MCF 10A (cell line): ENCODE measurements at regions not wholly inside any gene's neighbourhood (a gene's known extent, or its start where the extent isn't known, plus 50 kb on each side); places are given as distances from the start of the nearest gene placed in this dataset.

ENCODE experiments used
- BruUV-seq: library from RNA; stranded (reverse); fragments of 400-500 nt; replicated peaks from 2 replicates; lab custom pipeline; 2021; lab: Mats Ljungman, UMichigan
- CTCF ChIA-PET: fragments of 300-600 bp; sonication (Branson Sonifier 250); formaldehyde crosslinking; extraction: SDS; loops from one replicate; lab custom pipeline; 2021; ENCODE audit warnings: antibody characterized with exemption, inconsistent platforms; lab: Yijun Ruan, JAX
- POLR2A ChIA-PET: fragments of 300-600, 350-650 bp; sonication (Branson Sonifier 250); formaldehyde crosslinking; extraction: SDS; loops from one replicate; lab custom pipeline; 2020; ENCODE audit warnings: antibody characterized with exemption, inconsistent platforms; lab: Yijun Ruan, JAX
- DNase-seq: peaks from one replicate; pipeline ENCODE4 v3.0.0-alpha.2; 2018; ENCODE audit not compliant: unreplicated experiment
- H3K27ac Mint-ChIP-seq: one replicate; pipeline ENCODE4 v1.8.0; 2022; ENCODE audit warnings: mild to moderate bottlenecking, low read depth, mixed read lengths; ENCODE audit not compliant: unreplicated experiment
- H3K27me3 Mint-ChIP-seq: one replicate; pipeline ENCODE4 v1.8.0; 2022; ENCODE audit warnings: mixed read lengths; ENCODE audit not compliant: insufficient read depth, unreplicated experiment
- H3K36me3 Mint-ChIP-seq: one replicate; pipeline ENCODE4 v1.8.0; 2022; ENCODE audit warnings: mild to moderate bottlenecking, moderate library complexity, mixed read lengths; ENCODE audit not compliant: insufficient read depth, unreplicated experiment
- H3K4me1 Mint-ChIP-seq: one replicate; pipeline ENCODE4 v1.8.0; 2022; ENCODE audit warnings: mixed read lengths; ENCODE audit not compliant: insufficient read depth, unreplicated experiment
- H3K4me3 Mint-ChIP-seq: one replicate; pipeline ENCODE4 v1.8.0; 2022; ENCODE audit warnings: mild to moderate bottlenecking, moderate library complexity, mixed read lengths; ENCODE audit not compliant: unreplicated experiment
- H3K9me3 Mint-ChIP-seq: one replicate; pipeline ENCODE4 v1.8.0; 2022; ENCODE audit warnings: mixed read lengths; ENCODE audit not compliant: unreplicated experiment
- CTCF ChIP-seq: fragments of 200-600 bp; IDR thresholded peaks from one replicate; pipeline ENCODE4 v1.8.0; 2022; ENCODE audit warnings: antibody characterized with exemption, mild to moderate bottlenecking; ENCODE audit not compliant: unreplicated experiment
- intact Hi-C: fragments of 100-400 bp; cut with micrococcal nuclease; formaldehyde crosslinking; loops from 2 replicates; pipeline ENCODE4 v1.14.1; 2022

- POLR2A ChIA-PET: no interaction called here
- intact Hi-C loops: no loop called here
- no peak for TF ChIP-seq CTCF
These were observed 50.0 kb downstream of the SOD2 start for GRCh38 chr6:159642995-159643394.

GRCh38 chr6:159642481-159642880 lies 50.6 kb downstream of the SOD2 start:
- intact Hi-C loops: no loop called here
- peaks cover 15% of the 10 kb centered on the region for H3K4me1 Mint-ChIP-seq
- BruUV-seq: no TSS peak
- DNase-seq: no peak
- TF ChIP-seq CTCF: no peak
- H3K4me3 Mint-ChIP-seq: no peak overlapping the region
- no peaks in the 10 kb centered on the region for H3K27me3 Mint-ChIP-seq
- no peak overlapping the region for H3K27ac Mint-ChIP-seq
- ChIA-PET CTCF (interaction anchor here (0.5 to 3.6 kb wide), 2 partner anchors 13 to 319 kb away, joined by 3 to 24 read pairs; no protein-coding TSS in a partner anchor), POLR2A (no interaction called here)
- peaks cover 18% of the 10 kb centered on the region for H3K36me3 Mint-ChIP-seq
- H3K9me3 Mint-ChIP-seq: no peaks in the 10 kb centered on the region

More at GRCh38 chr6:159642995-159643394, 50.0 kb downstream of the SOD2 start:
- H3K9me3 Mint-ChIP-seq: no peaks in the 10 kb centered on the region
- no peaks in the 10 kb centered on the region for H3K27me3 Mint-ChIP-seq
- no TSS peak for BruUV-seq
- peaks cover 15% of the 10 kb centered on the region for H3K4me1 Mint-ChIP-seq
- no peak overlapping the region for H3K4me3 Mint-ChIP-seq
- CTCF ChIA-PET: interaction anchor here (0.5 to 3.6 kb wide), 4 partner anchors 12 to 320 kb away, joined by 3 to 24 read pairs (median 3); partner anchors contain the start of gene TCP1
- no peak for DNase-seq
- H3K36me3 Mint-ChIP-seq: peaks cover 18% of the 10 kb centered on the region
- no peak overlapping the region for H3K27ac Mint-ChIP-seq

- no peak for DNase-seq
- intact Hi-C loops: no loop called here
- ChIA-PET CTCF (interaction anchor here (0.6 to 3.6 kb wide), 3 partner anchors 14 to 467 kb away, joined by 3 to 24 read pairs (median 4); no protein-coding TSS in a partner anchor), POLR2A (interaction anchor here (0.6 kb wide), 1 partner anchor 19 kb away, joined by 3 read pairs; no protein-coding TSS in a partner anchor)
- peaks cover 9% of the 10 kb centered on the region for H3K4me1 Mint-ChIP-seq
- no peak for TF ChIP-seq CTCF
- BruUV-seq: no TSS peak
- peaks cover 18% of the 10 kb centered on the region for H3K36me3 Mint-ChIP-seq
- no peak overlapping the region for H3K27ac Mint-ChIP-seq
- H3K9me3 Mint-ChIP-seq: no peaks in the 10 kb centered on the region
- no peaks in the 10 kb centered on the region for H3K27me3 Mint-ChIP-seq
- H3K4me3 Mint-ChIP-seq: no peak overlapping the region
These were observed 52.1 kb downstream of the SOD2 start for GRCh38 chr6:159640722-159641482.

- H3K27ac Mint-ChIP-seq: no peak overlapping the region
- DNase-seq: no peak
- H3K9me3 Mint-ChIP-seq: no peaks in the 10 kb centered on the region
- no peaks in the 10 kb centered on the region for H3K27me3 Mint-ChIP-seq
- H3K4me1 Mint-ChIP-seq: peaks cover 4% of the 10 kb centered on the region
- CTCF ChIA-PET: interaction anchor here (3.6 kb wide), 1 partner anchor 15 kb away, joined by 24 read pairs; no protein-coding TSS in a partner anchor
- intact Hi-C loops: no loop called here
- TF ChIP-seq CTCF: no peak
- H3K4me3 Mint-ChIP-seq: no peak overlapping the region
- POLR2A ChIA-PET: interaction anchor here (0.6 kb wide), 1 partner anchor 18 kb away, joined by 3 read pairs; no protein-coding TSS in a partner anchor
- H3K36me3 Mint-ChIP-seq: peaks cover 18% of the 10 kb centered on the region
- BruUV-seq: no TSS peak
These were observed 52.7 kb downstream of the SOD2 start for GRCh38 chr6:159640322-159640721.
